MG63 (cell line): ENCODE measurements at regions not wholly inside any gene's neighbourhood (a gene's known extent, or its start where the extent isn't known, plus 50 kb on each side); places are given as distances from the start of the nearest gene placed in this dataset.
"Not testable (repeated sequence)": the region's sequence is repeated elsewhere in the genome, so short reads cannot be mapped to it uniquely, and the experiment has no call there.

Experiments used
- DNase-seq: peaks from one replicate; pipeline ENCODE4 v3.0.0-alpha.2; 2020
- H3K27me3 ChIP-seq: fragments of 250-450 bp; sonication (Bioruptor Pico); 2 replicates; pipeline ENCODE4 v1.5.1; 2020; ENCODE audit warnings: mild to moderate bottlenecking, moderate library complexity
- H3K36me3 ChIP-seq: fragments of 250-450 bp; sonication (Bioruptor Pico); 2 replicates; pipeline ENCODE4 v1.5.1; 2020; ENCODE audit warnings: mild to moderate bottlenecking, moderate library complexity
- H3K4me3 ChIP-seq: fragments of 250-450 bp; sonication (Bioruptor Pico); 2 replicates; pipeline ENCODE4 v1.5.1; 2020; ENCODE audit warnings: mild to moderate bottlenecking, moderate library complexity
- H3K9me3 ChIP-seq: fragments of 250-450 bp; sonication (Bioruptor Pico); 2 replicates; pipeline ENCODE4 v1.5.1; 2020; ENCODE audit warnings: mild to moderate bottlenecking, moderate library complexity

DNA sequence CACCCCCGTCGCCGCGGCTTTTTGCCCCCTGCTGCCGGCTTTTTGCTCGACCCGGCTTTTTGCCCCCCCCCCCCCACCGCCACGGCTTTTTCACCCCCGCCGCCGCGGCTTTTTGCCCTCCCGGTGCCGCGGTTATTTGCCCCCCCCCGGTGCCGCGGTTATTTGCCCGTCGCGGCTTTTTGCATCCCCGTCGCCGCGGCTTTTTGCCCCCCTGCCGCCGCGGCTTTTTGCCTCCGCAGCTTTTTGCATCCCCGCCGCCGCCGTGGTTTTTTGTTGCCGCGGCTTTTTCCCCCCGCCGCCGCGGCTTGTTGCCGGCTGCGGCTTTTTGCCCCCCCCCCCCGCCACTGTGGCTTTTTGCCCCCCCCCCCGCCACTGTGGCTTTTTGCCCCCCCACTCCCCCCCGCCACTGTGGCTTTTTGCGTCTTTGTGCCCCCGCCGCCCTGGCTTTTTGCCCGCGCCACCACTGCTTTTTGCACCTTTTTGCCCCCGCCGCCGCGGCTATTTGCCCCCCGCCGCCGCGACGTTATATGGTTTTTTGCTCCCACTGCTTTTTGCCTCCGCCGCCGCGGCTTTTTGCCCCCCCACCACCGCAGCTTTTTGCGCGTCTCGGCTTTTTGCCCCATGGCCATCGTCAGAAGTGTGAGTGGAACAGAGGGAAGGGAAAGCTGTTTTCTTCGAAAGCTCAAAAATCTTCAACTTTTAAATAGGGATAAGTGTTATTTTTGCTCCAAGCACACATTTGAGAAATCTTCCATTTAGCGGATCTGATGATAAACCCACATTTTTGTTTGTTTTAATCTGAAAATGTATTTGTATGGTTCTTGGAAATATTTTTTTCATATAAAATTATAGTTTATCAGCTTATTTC, 2787.6 kb downstream of the RPIA start:
- peaks cover 19% of the 10 kb centered on the region for H3K27me3 ChIP-seq
- H3K9me3 ChIP-seq, H3K36me3 ChIP-seq, DNase-seq, H3K4me3 ChIP-seq: not testable (repeated sequence)

DNA sequence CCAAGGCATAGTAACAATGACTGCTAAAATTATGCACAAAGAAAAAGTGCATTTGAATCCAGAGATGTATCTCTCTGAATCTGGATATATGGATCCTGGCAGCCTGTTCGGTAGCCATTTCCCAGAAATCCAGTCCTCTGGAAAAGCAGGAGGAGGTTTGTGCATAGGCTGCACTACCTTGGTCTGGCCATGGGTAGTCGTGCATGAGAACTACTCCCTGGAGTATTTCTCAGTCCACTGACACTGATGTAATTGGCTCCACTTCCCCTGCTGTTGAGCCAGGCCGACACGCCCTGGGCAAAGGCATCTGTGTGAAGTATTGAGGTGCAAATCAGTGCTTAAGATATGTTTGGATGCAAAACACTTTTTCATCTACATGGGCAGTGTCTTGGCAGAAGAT, 2793.8 kb downstream of the RPIA start:
- H3K9me3 ChIP-seq, DNase-seq, H3K4me3 ChIP-seq, H3K36me3 ChIP-seq, H3K27me3 ChIP-seq: not testable (repeated sequence)

DNA sequence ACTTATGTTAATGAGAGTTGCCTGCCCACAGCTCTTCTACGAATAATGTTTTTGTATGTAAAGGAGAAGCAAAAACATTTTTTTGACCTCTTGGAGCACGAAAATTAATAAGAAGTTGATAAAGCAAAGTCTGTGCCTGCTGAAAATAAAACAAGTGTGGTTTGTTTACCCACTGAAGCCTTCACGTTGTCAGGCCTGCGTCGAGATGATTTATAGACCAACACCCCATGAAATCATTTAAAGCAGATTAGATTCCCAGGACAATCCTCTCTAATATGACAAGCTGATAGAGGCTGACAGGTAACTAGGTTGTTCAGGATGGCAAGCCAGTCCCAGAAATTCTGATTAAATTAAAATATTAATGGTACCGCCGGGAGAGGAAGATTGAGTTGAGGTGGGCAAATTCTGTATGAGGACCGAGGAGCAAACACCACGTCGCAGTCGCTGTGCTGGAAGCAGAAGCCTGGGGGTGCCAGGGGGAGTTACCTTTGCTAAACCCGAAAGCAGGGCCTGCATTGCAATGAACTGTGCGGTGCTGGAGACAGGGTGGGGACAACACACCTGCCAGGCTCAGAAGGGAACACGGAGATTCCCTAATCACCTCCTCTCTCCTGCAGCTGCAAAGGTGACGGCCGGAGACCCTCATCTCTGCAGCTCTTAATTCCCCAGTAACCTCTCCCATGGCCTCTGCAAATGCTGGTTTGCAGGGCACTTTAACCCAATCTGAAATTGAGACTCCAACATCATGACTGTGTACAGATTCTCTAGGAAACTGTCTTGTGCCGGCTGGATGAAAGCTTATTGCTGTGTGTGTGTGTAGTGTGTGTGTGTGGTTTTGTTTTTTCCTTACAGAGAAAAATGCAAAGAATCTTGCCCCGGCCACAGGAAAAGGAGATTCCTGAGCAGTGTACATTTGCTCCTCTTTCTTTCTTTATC, 2805.9 kb downstream of the RPIA start:
- not testable (repeated sequence) for DNase-seq, H3K36me3 ChIP-seq, H3K27me3 ChIP-seq, H3K4me3 ChIP-seq, H3K9me3 ChIP-seq

DNA sequence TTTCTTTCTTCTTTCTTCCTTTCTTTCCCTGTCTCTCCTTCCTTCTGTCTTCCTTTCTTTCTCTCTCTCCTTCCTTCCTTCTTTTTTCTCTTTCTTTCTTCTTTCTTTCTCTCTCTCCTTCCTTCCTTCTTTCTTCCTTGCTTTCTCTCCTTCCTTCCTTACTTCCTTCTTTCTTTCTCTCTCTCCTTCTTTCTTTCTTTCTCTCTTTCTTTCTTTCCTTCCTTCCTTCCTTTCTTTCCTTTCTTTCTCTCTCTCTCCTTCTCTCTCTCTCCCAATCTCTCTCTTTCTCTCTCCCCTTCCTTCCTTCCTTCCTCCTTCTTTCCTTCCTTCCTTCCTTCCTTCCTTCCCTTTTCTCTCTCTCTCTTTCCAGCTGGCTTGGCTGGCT, 2806.6 kb downstream of the RPIA start:
- not testable (repeated sequence) for H3K27me3 ChIP-seq, H3K4me3 ChIP-seq, H3K9me3 ChIP-seq, H3K36me3 ChIP-seq, DNase-seq

DNA sequence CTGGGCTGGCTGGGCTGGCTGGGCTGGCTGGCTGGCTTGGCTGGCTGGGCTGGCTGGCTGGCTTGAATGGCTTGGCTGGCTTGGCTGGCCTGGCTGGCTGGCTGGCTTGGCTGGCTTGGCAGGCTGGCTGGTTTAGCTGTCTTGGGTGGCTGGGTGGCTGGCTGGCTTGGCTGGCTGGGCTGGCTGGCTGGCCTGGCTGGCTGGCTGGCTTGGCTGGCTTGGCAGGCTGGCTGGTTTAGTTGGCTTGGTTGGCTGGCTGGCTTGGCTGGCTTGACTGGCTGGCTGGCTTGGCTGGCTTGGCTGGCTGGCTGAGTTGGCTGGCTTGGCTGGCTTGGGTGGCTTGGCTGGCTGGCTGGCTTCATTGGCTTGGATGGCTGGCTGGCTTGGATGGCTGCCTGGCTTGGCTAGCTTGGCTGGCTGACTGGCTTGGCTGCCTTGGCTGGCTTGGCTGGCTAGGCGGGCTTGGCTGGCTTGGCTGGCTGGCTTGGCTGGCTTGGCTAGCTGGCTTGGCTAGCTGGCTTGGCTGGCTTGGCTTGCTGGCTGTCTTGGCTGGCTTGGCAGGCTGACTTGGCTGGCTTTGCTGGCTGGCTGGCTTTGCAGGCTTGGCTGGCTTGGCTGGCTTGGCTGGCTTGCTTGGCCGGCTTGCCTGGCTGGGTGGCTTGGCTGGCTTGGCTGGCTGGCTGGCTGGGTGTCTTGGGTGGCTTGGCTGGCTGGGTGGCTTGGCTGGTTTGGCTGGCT, 2807.2 kb downstream of the RPIA start:
- not testable (repeated sequence) for H3K9me3 ChIP-seq, H3K36me3 ChIP-seq, H3K4me3 ChIP-seq, H3K27me3 ChIP-seq, DNase-seq

DNA sequence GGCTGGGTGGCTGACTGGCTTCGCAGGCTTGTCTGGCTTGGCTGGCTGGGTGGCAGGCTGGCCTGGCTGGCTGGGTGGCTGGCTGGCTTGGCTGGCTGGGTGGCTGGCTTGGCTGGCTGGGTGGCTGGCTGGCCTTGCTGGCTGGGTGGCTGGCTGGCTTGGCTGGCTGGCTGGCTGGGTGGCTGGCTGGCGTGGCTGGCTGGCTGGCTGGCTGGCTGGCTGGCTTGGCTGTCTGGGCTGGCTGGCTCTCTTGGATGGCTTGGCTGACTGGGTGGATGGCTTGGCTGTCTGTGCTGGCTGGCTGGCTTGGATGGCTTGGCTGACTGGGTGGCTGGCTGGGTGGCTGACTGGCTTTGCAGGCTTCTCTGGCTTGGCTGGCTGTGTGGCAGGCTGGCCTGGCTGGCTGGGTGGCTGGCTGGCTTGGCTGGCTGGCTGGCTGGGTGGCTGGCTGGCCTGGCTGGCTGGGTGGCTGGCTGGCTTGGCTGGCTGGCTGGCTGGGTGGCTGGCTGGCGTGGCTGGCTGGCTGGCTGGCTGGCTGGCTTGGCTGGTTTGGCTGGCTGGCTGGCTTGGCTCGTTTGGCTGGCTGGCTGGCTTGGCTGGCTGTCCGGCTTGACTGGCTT, 2808.1 kb downstream of the RPIA start:
- H3K4me3 ChIP-seq, H3K9me3 ChIP-seq, H3K36me3 ChIP-seq, DNase-seq, H3K27me3 ChIP-seq: not testable (repeated sequence)

DNA sequence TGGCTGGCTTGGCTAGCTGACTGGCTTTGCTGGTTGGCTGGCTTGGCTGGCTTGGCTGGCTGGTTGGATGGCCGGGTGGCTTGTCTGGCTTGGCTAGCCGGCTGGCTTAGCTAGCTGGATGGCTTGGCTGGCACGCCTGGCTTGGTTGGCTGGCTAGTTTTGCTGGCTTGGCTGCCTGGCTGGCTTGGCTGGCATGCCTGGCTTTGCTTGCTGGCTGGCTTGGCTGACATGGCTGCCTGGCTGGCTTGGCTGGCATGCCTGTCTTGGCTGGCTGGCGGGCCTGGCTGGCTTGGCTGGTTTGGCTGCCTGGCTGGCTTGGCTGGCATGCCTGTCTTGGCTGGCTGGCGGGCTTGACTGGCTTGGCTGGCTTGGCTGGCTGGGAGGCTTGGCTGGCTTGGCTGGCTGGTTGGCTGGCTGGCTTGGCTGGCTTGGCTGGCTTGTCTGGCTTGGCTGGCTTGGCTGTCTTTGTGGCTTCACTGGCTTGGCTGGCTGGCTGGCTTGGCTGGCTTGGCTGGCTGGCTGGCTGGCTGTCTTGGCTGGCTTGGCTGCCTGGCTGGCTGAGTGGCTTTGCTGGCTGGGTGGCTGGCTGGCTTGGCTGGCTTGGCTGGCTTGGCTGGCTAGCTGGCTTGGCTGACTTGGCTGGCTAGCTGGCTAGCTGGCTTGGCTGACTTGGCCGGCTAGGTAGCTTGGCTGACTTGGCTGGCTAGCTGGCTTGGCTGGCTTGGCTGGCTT, 2808.9 kb downstream of the RPIA start:
- not testable (repeated sequence) for H3K9me3 ChIP-seq, H3K36me3 ChIP-seq, H3K27me3 ChIP-seq, DNase-seq, H3K4me3 ChIP-seq

DNA sequence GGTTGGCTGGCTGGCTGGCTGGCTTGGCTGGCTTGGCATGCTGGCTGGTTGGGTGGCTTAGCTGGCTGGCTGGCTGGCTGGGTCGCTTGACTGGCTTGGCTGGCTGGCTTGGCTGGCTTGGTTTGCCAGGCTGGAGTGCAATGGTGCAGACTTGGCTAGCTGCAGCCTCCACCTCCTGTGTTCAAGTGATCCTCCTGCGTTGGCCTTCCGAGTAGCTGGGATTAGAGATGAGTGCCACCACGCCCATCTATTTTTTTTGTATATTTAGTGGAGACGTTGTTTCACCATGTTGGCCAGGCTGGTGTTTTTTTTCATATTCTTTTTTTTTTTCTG, 2809.5 kb downstream of the RPIA start:
- H3K4me3 ChIP-seq, H3K36me3 ChIP-seq, DNase-seq, H3K27me3 ChIP-seq, H3K9me3 ChIP-seq: not testable (repeated sequence)

DNA sequence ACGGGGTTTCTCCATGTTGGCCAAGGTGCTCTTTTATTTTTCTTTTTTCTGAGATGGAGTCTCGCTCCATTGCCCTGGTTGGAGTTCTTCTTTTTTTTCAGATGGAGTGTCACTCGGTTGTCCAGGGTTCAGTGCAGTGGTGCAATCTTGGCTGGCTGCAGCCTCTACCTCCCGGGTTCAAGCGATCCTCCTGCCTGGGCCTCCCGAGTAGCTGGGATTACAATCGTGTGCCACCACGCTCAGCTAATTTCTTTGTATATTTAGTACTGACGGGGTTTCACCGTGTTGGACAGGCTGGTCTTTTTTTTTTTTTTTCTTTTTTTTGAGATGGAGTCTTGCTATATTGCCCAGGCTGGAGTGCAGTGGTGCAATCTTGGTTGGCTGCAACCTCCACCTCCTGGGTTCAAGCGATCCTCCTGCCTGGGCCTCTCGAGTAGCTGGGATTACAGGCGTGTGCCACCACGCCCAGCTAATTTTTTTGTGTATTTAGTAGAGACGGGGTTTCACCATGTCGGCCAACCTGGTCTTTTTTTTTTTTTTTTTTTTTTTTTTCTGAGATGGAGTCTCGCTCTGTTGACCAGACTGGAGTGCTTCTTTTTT, 2810.1 kb downstream of the RPIA start:
- not testable (repeated sequence) for H3K27me3 ChIP-seq, H3K36me3 ChIP-seq, H3K9me3 ChIP-seq, DNase-seq, H3K4me3 ChIP-seq

DNA sequence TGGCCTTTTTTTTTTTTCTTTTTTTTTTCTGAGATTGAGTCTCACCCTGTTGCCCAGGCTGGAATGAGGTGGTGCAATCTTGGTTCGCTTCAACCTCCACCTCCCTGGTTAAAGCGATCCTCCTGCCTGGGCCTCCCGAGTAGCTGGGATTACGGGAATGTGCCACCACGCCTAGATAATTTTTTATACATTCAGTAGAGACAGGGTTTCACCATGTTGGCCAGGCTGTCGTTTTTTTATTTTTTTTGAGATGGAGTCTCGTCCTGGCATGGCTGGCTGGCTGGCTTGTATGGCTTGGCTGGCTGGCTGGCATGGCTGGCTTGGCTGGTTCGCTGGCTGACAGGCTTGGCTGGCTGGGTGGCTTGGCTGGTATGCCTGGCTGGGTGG, 2812.1 kb downstream of the RPIA start:
- H3K4me3 ChIP-seq, H3K36me3 ChIP-seq, DNase-seq, H3K27me3 ChIP-seq, H3K9me3 ChIP-seq: not testable (repeated sequence)

DNA sequence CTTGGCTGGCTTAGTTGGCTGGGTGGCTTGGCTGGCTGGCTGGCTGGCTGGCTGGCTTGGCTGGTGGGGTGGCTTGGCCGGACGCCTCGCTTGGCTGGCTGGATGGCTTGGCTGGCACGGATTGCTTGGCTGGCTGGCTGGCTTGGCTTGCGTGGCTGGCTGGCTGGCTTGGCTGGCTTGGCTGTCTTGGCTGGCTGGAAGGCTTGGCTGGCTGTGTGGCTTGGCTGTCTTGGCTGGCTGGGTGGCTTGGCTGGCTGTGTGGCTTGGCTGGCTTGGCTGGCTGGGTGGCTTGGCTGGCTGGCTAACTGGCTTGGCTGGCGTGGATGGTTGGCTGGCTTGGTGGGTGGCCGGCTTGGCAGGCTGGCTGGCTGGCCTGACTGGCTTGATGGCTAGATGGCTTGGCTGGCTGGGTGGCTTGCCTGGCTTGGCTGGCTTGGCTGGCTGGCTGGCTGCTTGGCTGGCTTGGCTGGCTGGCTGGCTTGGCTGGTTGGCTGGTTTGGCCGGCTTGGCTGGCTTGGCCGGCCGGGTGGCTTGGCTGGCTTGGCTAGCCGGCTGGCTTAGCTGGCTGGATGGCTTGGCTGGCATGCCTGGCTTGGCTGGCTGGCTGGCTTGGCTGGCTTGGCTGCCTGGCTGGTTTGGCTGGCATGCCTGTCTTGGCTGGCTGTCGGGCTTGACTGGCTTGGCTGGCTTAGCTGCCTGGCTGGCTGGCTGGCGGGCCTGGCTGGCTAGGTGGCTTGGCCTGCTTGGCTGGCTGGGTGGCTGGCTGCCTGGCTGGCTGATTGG, 2812.7 kb downstream of the RPIA start:
- DNase-seq, H3K4me3 ChIP-seq, H3K36me3 ChIP-seq, H3K9me3 ChIP-seq, H3K27me3 ChIP-seq: not testable (repeated sequence)

DNA sequence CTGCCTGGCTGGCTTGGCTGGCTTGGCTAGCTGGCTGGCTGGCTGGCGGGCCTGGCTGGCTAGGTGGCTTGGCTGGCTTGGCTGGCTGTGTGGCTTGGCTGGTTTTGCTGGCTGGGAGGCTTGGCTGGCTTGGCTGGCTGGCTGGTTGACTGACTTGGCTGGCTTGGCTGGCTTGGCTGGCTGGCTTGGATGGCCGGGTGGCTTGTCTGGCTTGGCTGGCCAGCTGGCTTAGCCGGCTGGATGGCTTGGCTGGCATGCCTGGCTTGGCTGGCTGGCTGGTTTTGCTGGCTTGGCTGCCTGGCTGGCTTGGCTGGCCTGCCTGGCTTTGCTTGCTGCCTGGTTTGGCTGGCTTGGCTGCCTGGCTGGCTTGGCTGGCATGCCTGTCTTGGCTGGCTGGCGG, 2817.3 kb downstream of the RPIA start:
- H3K9me3 ChIP-seq, H3K27me3 ChIP-seq, H3K4me3 ChIP-seq, DNase-seq, H3K36me3 ChIP-seq: not testable (repeated sequence)

DNA sequence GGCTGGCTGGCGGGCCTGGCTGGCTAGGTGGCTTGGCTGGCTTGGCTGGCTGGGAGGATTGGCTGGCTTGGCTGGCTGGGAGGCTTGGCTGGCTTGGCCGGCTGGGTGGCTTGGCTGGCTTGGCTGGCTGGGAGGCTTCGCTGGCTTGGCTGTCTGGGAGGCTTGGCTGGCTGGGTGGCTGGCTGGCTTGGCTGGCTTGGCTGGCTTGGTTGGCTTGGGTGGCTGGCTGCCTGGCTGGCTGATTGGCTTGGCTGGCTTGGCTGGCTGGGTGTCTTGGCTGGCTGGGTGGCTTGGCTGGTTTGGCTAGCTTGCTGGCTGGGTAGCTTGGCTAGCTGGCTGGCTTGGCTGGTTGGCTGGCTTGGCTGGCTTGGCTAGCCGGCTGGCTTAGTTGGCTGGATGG, 2817.8 kb downstream of the RPIA start:
- H3K27me3 ChIP-seq, H3K36me3 ChIP-seq: not testable (repeated sequence)

DNA sequence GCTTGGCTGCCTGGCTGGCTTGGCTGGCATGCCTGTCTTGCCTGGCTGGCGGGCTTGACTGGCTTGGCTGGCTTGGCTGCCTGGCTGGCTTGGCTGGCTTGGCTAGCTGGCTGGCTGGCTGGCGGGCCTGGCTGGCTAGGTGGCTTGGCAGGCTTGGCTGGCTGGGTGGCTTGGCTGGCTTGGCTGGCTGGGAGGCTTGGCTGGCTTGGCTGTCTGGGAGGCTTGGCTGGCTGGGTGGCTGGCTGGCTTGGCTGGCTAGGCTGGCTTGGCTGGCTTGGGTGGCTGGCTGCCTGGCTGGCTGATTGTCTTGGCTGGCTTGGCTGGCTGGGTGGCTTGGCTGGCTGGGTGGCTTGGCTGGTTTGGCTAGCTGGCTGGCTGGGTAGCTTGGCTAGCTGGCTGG, 2819.7 kb downstream of the RPIA start:
- H3K9me3 ChIP-seq, H3K36me3 ChIP-seq, H3K27me3 ChIP-seq, DNase-seq, H3K4me3 ChIP-seq: not testable (repeated sequence)

More for the DNA sequence above, 2817.8 kb downstream of the RPIA start:
- H3K9me3 ChIP-seq, DNase-seq, H3K4me3 ChIP-seq: not testable (repeated sequence)

DNA sequence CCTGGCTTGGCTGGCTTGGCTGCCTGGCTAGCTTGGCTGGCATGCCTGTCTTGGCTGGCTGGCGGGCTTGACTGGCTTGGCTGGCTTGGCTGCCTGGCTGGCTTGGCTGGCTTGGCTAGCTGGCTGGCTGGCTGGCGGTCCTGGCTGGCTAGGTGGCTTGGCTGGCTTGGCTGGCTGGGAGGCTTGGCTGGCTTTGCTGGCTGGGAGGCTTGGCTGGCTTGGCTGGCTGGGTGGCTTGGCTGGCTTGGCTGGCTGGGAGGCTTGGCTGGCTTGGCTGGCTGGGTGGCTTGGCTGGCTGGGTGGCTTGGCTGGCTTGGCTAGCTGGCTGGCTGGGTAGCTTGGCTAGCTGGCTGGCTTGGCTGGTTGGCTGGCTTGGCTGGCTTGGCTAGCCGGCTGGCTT, 2824.5 kb downstream of the RPIA start:
- not testable (repeated sequence) for H3K27me3 ChIP-seq, H3K36me3 ChIP-seq, H3K9me3 ChIP-seq, H3K4me3 ChIP-seq, DNase-seq
